AG09319 (cell line): ENCODE measurements at regions not wholly inside any gene's neighbourhood (a gene's known extent, or its start where the extent isn't known, plus 50 kb on each side); places are given as distances from the start of the nearest gene placed in this dataset.

Source experiments
- DNase-seq: peaks from one replicate; pipeline ENCODE4 v3.0.0-alpha.2; 2010; ENCODE audit warnings: low read depth; ENCODE audit errors: extremely low read depth
- CTCF ChIP-seq: IDR thresholded peaks from 2 replicates; pipeline ENCODE4 v1.5.1; 2011; ENCODE audit warnings: low read depth, mild to moderate bottlenecking, inconsistent platforms, low read length, moderate library complexity

- TF ChIP-seq CTCF = no peak
Observed at GRCh38 chrX:9324676-9325075, 140.2 kb upstream of the TBL1X start.

GRCh38 chrX:9326369-9326768 lies 138.5 kb upstream of the TBL1X start:
- DNase-seq = no peak
- TF ChIP-seq CTCF = no peak

More at GRCh38 chrX:9324676-9325075, 140.2 kb upstream of the TBL1X start:
- no peak for DNase-seq

GRCh38 chrX:9327086-9327746 lies 137.6 kb upstream of the TBL1X start:
- DNase-seq = no peak
- no peak for TF ChIP-seq CTCF

- TF ChIP-seq CTCF = no peak
- DNase-seq = peak; percentile 60
Observed at GRCh38 chrX:9327747-9328145, 137.1 kb upstream of the TBL1X start.

- no peak for DNase-seq
- no peak for TF ChIP-seq CTCF
Observed at GRCh38 chrX:9329056-9329455, 135.8 kb upstream of the TBL1X start.

- no peak for TF ChIP-seq CTCF
- DNase-seq = no peak
Observed at GRCh38 chrX:9330249-9330982, 134.4 kb upstream of the TBL1X start.

GRCh38 chrX:9333873-9334560 lies 130.8 kb upstream of the TBL1X start:
- DNase-seq = no peak
- TF ChIP-seq CTCF = no peak
